ENCODE measurements at regions not wholly inside any gene's neighbourhood (a gene's known extent, or its start where the extent isn't known, plus 50 kb on each side); places are given as distances from the start of the nearest gene placed in this dataset.
A peak's percentile ranks its signal among the peaks of the same experiment; 100 is the strongest.

DNA sequence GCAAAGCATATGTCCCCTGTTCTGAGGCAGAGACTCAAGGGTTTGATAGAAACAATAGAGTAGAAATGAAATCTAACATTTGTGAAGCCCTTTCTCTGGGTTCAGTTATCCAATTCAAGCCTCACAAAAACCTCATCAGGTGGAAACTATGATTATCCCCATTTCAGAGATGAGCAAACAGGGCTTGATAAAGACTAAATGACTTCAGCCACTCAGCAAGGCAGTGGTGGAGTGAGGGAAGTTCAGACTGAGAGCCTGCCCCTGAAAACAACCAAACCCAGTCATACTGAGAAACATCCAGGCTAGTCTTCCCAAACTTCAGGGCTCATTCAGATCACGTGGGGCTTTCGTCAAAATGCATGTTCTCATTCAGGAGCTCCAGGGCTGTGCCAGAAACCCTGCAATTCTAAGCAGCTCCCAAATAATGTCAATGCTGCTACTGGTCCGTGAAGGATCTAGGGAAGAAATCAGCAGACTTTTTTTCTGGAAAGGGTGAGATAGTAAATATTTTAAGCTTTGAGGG, 109.6 kb upstream of the KIT start:
- peak; percentile 5 for DNase-seq

DNA sequence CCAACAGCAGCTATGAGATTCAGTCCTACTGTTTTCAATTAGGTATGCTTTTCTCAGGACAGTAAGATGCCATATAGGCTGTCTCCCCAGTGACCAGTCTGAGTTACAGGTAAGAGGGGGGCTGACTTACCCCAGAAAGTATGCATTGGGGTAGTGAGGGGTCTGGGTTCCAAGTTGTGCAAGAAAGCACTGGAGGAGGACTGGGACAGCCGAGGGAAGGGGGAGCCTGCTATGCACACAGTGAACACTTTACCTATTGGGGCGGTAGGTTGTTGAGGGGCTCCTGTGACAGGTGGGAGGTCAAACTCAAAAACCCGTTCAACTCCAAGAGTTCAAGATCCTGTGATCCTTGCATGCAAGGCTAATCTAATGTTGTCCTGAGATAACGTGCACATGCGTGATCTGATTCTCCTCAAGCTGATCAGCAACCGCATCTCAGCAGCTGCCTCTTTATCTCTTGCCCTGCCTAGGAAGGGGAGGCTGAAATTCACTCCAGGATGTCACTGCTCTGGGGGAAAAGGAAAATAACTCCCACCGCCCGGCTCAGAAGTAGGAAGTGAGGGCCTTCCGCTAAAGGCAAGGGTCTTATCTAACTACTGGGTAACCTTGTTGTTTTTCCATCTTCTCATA, 108.8 kb upstream of the KIT start:
- no peak for DNase-seq

DNA sequence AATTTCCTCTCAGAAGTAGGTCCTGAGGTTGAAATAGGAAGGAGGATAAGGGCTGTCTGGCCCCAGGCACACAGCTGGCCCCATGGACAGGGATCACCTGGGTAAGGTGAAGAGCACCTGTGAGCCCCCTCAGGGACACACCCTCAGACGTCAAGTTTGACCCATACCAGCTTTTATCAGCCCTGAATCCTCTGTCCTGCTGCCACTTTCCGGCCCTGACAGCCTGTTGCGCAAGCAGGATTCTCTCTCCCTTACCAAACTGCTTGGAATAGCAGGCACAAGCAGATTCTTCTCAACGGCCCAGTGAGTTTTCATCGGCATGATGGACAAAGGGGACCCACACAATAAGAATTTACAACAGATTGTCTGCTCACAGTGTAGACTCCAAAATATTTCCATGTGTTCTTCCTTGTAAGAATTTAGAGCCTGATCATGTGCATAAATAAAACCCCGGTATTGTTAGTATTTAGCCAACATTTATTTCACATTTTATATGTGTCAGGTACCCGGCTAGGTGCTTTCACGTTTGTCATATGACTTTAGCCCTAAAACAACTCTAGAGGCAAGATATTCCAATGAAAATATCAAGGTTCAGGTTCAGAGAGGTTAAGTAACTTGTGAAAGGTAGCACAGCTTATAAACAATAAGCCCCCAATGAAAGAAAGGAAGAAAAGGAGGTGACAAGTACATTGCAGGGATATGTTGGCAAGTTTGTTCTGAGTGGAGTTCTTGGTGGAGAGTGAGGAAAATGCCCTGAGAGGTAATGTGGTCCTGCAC, 107.2 kb upstream of the KIT start:
- peak; percentile 3 for DNase-seq

DNA sequence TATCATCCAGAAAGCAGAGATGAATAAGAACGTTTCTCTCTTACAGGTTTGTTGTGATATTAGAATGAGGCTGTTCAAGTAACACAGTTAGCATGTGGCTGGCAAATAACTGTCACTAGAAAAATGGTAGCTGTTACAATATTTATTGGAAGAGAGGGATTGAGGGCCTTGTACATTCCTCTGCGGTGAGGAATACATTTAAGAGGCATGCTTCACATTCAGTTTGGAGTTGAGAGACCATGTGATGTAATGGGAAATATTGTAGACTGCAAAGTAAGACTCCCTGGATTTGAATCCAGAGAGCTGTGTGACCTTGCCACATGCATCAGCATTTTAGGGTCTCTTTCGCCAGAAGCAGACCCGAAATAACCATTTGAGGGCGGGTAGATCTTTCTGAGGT, 104.8 kb upstream of the KIT start:
- DNase-seq = peak; percentile 9

DNA sequence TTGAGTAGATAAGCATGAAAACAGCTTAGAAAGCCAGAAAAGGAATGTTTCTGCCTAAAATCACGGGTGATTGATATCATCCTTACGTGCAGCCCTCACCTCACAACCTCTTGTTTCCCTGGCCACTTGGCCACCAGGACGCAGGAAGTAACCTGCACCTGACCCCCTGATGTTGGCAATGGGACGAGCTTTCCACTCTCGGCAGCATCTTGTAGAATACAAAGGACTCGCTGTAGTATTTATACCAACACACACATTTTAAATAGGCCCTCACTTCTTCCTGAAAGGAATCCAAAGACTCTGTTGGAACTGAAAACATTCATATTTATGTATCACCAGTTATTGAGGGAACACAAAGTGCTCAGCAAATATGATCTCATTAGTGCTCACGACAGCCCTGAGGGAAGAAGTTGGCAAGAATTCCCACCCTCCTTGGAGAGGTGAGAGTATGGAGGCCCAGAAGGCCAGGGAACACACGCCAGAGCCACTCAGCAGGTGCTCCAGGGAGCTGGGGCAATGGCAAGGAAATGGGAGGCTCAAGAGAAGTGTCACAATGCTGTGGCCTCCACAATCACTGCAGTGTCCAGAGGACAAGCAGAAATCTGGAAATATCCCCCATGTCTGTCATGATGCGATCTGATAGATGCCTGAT, 103.3 kb upstream of the KIT start:
- no peak for DNase-seq

DNA sequence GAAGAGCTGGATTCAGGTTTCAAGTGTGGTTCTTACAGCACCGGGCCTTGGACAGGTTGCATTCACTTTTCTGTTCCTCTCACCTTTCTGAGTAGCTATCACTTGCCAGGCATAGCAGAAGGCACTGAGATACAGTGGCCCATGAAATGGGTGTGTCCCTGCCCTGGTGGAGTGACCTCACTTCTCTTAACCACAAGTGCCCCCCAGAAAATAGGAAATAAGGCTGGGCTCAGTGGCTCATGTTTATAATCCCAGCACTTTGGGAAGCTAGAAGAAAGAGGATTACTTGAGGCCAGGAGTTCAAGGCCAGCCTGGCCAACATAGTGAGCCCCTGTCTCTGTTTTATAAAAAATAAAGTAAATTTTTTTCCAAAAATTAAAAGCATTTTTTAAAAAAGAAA, 101.7 kb upstream of the KIT start:
- DNase-seq = no peak

DNA sequence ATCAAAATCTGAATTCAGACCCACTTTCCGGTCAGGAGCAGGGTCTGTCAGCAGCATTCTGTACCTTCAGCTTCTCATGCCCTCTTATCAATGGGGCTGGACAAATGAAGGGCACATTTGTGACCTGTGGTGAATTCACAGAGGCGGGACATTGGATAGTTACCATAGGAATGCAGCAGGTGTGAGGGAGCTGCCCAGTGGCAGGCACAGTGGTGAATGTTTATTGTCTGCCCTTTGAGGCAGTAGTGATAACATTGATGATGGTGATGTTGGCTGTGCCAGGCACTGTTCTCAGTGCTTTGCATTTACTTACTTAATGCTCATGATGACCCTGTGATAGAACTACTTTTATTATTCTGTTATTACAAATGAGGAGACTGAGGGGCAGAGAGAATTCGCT, 101.2 kb upstream of the KIT start:
- DNase-seq = no peak

DNA sequence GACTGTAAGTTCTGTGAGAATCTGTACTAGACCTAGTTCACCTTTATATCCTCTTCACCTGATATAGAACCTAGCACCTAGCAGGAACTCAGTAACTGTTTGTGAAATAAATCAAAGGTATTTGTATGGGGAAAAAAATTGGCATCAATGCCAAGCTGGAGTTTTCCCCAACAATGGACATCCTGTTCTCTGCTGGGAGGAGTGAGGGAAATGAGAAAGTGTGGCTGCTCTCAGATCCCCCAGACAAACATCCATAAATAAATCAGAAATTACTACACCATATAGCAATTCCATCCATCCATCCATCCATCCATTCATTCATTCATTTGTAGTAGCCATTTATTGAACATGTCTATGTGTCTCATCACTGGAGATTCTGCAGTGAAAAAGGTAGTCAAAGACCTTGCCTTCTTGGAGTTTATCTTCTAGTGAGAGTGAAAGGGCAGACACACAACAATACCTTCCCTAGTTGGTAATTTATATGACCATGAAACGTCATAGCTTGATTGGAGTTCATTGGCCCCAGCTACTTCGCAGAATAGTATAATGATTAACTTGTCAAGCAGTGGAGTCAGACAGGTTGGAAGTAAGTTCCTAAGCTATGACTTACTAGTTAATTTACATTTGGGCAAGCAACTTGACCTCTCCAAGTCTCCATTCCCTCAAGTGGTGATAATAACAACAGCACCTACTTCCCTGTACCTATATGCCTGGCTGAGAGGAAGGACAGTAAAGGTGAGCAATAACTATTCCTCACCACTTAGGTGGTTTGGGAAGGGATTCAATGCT, 98.7 kb upstream of the KIT start:
- no peak for DNase-seq

DNA sequence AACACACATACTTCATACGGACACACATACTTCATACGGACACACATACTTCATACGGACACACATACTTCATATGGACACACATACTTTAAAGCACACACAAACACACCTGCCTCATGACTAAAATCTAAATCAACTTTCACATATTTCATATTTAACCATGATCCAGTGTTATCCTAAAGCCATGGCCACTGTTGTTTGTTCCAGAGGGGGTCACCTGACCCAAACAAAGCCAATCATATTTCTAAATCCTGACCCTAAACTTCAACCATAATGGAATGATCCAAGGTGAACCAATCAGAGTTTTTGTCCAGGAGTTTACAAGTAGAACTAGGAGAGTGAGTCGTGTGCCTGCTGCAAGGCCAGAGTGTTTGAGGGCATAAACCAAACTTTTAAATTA, 97.2 kb upstream of the KIT start:
- DNase-seq = no peak

DNA sequence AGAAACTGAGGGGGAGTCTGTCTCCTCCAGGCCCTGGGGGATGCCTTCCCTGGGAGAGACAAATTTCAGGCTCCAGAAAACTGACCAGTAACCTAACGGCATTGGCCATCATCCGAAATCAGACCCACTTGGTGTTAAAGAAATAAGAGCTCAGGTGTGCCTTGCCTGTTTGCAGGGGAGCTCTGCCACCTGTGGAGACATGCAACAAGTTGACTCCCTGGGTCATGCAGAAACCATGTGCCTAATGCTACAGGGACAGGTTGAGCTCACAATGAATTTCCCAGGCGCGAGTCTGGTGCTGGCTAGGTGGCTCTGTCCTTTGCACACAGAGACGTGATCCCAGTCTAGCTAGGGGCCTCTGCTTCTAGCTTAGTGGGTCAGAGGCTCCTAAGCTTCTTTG, 95.8 kb upstream of the KIT start:
- no peak for DNase-seq

DNA sequence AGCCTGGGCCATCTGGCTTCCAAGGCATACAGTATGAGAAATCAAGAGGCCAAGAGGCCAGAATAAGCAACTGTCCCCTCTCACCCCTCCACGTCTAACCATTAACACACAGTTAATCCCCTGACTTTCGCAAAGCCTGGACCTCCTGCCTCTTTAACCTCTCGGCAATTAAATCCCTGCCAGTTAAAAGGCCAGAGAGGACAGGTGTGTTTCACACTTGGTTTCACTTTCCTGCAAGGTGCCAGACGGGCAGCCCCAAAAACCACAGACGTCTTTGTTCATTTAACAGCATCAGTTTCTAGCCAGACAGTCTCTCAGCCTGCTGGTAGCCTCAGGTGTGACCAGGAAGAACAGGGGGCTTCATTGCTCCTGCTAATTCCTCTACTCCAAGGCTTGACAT, 91.1 kb upstream of the KIT start:
- DNase-seq = no peak

DNA sequence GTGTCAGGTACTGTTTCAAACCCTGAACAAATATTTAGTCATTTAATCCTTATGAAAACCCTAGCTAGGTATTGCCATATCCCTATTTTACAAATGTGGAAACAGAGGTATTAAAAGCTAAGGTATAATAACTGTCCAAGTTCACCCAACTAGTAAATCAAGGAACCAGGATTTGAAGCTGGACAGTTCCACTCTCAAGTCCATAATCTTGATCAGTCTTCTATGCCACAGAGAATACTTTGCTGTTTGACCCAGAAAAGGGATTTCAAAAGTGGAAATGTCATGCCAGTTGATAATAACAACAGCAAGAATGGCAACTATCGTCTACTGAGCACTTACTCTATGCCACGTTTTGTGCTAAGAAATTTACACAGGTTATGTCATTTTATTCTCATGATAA, 90.4 kb upstream of the KIT start:
- DNase-seq = no peak

DNA sequence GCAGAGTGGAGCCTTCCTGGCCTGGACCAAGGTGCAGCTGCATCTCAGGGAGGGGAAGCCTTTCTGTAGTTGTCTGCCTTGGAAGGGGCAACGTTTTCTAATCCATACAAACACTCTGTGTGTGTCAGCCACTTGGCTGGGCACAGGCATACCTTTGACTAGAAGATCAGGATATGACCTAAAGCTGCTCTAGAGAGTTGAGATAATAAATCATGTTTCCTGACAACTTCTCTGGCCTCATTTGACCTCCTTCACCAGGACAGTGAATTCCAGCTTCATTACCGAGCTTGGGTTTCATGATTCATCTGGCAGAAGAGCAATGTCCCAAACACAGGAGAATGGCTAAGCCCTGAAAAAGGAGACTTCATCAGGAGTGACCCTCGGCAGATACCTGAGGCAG, 89.6 kb upstream of the KIT start:
- peak; percentile 56 for DNase-seq

DNA sequence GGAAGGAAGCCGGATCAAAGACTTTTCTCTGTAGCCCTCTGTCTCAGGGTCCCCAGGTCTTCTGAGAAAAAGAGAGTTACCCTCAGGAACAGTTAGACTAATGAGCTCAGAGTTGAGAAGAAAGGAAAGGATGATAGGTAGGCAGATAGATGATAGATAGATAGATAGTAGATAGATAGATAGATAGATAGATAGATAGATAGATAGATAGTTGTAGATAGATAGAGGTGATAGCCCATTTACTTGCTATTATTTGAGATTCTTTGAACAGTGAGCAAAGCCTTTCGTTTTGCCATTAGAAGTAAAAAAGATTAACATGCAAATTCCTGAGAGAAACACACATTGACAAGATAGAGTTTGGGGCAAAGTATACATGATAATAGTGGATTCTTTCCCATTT, 86.9 kb upstream of the KIT start:
- no peak for DNase-seq

DNA sequence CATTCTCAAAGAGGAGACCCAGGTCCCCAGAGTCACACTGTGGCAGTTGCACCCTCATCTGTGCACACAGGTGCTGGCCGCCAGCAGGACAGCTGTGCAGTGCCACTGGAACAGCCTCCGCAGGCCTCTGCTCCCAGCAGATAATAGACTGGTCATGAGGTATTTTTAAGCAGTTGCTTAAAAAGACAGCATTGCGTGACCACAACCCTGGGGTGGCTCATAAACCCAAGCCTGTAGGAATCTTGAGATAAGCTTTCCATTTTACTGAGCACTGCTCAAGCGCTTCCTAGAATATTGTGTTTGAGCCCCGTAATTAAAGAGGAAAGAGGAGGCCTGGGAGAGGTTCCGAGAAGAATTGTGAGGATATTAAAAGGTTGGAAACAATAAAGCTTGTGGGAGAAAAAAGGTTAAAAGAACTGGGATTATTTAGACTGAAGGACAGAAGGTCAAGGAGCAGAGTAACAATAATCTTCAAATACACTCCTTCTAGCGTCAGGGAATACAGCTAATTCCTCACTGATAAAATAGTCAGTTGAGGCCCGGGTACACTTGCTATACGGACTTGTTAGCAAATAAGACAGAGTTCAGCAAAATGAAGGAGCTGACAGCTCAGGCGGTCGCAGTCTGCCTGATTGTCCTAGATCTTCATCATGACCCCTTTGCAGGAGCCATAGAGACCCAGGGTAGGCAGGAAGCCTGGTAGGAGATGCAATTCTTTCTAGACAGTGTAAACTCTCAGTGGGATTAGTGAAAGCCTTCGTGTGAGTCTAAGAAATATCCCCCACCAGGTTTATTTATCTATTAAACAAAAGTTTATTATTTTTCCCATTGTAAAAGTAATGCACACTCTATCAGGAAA, 86.2 kb upstream of the KIT start:
- DNase-seq = no peak

DNA sequence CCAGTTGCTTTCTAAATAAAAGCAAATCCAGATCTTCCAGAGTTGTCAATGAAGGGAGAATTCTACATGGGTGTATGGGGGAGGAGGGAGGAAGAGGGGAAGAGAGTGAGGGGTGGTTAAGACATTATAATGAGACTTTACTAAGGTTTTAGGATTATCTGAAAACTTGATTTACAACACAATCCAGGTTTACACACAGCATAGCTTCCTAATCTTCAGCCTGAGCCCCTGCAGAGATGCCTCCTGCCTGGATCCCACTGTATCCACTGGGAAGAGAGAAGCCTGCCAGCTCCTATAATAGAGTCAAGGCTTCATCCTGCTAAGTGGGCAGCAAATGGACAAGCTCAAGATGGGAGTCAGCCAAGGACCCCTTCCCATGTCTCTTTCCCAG, 85.6 kb upstream of the KIT start:
- no peak for DNase-seq

DNA sequence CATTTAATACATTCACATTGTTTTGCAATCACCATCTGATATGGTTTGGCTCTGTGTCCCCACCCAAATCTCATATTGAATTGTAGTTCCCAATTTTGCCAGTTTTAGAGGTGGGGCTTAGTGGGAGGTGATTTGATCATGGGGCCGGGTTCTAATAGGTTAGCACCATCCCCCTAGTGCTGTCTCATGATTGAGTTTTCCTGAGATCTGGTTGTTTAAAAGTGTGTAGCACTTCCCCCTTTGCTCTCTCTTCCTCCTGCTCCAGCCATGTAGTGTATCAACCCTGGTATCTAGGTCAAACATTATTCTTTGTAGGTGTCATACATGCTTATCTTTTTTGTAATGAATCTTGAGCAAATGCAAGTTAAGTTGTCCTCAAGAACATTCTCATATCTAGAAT, 83.3 kb upstream of the KIT start:
- no peak for DNase-seq

DNA sequence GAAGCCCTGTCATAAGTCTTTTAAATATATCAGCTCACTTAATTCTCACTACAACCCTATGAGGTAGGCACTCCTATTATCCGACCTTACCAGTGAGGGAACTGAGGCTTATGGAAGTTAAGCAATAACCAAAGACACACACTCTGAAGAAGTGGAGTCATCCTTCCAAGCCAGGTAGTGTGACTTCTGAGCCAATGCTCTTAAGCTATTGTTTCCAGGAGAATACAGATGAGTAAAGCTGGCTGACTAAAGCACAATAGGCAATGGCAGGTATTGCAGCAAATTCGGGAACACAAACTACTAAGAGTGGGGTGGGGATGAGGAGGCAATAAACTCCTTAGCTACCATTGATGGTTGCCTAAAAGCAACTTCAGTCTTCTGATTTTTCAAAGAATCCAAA, 81.8 kb upstream of the KIT start:
- DNase-seq = no peak

DNA sequence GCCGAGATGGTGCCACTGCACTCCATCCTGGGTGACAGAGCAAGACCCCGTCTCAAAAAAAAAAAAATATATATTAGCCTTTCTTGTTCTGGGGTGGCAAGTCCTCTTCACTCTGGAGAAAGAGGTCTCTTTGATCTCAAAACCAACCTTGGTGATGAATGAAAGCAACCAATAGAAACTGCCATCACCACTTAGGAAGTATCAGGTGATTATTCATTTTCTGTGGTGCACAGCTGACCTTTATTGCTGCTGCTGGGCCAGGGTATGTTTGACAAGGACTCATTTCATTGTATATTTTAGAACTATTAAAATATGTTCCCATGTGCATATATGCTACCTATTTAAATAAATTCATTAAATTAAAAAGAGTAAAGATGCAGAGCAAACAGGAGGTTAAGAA, 76.0 kb upstream of the KIT start:
- no peak for DNase-seq

DNA sequence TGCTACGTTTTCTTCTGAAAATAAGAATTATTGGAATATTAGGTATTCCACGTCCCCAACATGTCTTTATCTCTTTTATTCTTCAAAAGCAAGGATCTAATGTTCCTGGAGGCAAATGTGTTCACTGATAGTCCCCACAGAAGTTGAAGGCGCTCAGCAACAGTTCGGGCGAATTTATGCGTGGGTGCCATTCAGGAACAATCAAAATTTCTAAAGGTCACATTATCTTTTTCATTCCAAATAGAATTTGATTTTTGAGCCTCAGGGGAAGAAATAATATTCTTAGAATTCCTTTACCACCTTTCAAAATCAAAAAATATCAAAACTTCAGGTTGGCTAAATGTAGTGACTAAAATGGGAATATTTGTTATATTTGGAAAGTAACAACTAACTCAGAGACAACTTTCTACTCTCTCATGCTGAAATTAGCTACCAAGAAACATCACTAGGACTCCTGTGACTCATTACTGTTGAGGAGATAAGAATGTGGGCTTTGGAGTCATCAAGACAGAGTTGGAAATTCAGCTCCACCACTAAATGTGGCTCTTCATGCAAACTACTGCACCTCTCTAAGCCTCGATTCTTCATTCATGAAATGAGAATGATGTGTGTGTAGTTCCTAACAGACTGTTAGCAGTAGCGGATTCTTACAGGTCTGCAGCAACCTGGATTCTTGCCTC, 72.3 kb upstream of the KIT start:
- DNase-seq = peak; percentile 4

DNA sequence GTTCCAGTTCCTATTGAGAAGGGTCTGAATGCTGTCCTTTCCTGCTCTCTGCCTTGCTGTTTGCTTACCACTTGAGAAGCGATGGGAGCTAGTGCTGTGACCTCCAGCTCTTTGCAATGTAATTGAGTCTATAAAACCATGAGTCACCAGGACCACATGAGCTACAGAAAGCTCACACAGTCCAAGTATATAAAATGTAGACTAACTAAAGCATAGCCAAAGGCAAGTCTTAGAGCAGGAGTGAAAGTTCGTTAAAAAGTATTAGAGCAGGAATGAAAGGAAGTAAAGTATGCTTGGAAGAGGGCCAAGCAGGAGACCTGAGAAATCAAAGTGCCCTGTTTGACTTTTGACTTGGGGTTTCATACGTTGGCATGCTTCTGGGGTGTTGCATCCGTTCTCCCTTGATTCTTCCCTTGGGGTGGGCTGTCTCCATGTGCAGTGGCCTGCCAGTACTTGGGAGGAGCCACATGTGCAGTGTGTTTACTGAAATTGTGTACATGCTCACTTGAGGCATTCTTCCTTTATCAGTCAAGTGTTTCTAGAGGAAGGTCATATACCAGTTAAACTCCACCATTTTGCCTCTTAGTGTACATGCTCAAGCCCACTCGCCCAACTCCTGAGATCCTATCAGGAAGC, 71.3 kb upstream of the KIT start:
- no peak for DNase-seq
